ENCODE measurements at regions not wholly inside any gene's neighbourhood (a gene's known extent, or its start where the extent isn't known, plus 50 kb on each side); places are given as distances from the start of the nearest gene placed in this dataset.

- Histone ChIP-seq H3K4me1 (peaks cover 11 to 27% (median 14%) of the 10 kb centered on the region in 3 donors), H3K9me3 (no peaks in the 10 kb centered on the region), H3K36me3 (no peaks in the 10 kb centered on the region), H3K4me3 (no peak overlapping the region), H3K27me3 (no peaks in the 10 kb centered on the region), H3K27ac (no peak overlapping the region)
- 83 to 90% methylated on average over 2 of the region's 5 CpGs for WGBS, 2 donors
- intact Hi-C loops (cut with DNase I) = no loop called here
- TF ChIP-seq POLR2A (IDR thresholded peaks at IDR 0.05) = no peak
- TF ChIP-seq, protein P1, sequence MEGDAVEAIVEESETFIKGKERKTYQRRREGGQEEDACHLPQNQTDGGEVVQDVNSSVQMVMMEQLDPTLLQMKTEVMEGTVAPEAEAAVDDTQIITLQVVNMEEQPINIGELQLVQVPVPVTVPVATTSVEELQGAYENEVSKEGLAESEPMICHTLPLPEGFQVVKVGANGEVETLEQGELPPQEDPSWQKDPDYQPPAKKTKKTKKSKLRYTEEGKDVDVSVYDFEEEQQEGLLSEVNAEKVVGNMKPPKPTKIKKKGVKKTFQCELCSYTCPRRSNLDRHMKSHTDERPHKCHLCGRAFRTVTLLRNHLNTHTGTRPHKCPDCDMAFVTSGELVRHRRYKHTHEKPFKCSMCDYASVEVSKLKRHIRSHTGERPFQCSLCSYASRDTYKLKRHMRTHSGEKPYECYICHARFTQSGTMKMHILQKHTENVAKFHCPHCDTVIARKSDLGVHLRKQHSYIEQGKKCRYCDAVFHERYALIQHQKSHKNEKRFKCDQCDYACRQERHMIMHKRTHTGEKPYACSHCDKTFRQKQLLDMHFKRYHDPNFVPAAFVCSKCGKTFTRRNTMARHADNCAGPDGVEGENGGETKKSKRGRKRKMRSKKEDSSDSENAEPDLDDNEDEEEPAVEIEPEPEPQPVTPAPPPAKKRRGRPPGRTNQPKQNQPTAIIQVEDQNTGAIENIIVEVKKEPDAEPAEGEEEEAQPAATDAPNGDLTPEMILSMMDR (IDR thresholded peaks at IDR 0.05) = no peak
- no peak for DNase-seq
Observed at GRCh38 chr1:55935236-55935635, 644.1 kb downstream of the PLPP3 start.

- TF ChIP-seq, protein P1 (IDR thresholded peaks at IDR 0.05) = no peak
- no peak for TF ChIP-seq POLR2A (IDR thresholded peaks at IDR 0.05)
- no peak for DNase-seq
- H3K4me1 ChIP-seq = peaks cover 11 to 19% (median 11%) of the 10 kb centered on the region in 3 donors
- no peaks in the 10 kb centered on the region for H3K27me3 ChIP-seq
- no peaks in the 10 kb centered on the region for H3K9me3 ChIP-seq
- H3K36me3 ChIP-seq = no peaks in the 10 kb centered on the region
- intact Hi-C loops (cut with DNase I) = no loop called here
- no peak overlapping the region for H3K4me3 ChIP-seq
- 92 to 97% methylated on average over 1 of the region's 1 CpG for WGBS, 2 donors
- H3K27ac ChIP-seq = no peak overlapping the region
Observed at GRCh38 chr1:55932402-55932801, 647.0 kb downstream of the PLPP3 start.

DNA sequence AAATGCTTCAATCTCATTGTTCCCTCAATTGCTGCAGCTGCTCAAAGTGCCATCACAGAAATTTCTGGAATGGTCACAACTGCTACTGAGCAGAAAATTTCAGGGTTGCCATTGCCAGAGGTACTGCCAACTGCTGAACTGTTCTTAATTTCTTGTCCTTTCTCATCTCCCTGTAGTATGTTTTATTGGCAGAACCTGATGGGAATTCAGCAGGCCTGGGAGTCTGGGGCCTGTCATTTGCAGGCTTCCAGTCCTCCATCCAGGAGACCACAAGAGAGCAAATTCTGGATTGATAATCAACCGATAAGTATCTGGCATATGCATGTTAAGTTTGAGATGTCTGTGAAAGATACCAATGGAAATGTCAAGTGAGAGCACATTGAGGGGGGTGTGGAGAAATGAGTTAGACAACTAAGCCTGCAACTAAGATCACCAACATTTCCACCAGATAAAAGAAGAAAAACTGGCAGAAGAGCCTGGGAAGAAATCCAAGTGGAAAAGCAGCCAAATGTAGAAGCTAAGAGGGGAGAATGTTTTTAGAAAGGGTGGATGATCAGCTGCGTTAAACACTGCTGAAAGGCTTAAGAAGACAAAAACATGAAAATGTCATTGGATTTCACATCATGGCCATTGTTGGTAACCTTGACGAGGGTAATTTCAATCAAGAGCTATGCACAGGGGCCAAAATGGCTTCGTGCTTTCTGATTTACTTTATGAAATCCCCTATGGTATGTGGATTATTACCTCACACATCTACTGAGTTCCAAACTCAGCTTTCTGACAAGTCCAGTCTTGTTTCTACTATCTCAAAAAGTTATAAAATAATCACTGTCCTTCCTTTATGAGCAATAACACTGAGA is 648.1 kb downstream of the PLPP3 start:
- H3K4me3 ChIP-seq = no peak overlapping the region
- intact Hi-C loops (cut with DNase I) = no loop called here
- TF ChIP-seq, protein P1 (IDR thresholded peaks at IDR 0.05) = no peak
- TF ChIP-seq POLR2A (IDR thresholded peaks at IDR 0.05) = no peak
- DNase-seq = no peak
- H3K9me3 ChIP-seq = no peaks in the 10 kb centered on the region
- no peaks in the 10 kb centered on the region for H3K36me3 ChIP-seq
- 19 to 33% methylated on average over 4 of the region's 4 CpGs for WGBS, 2 donors
- H3K27ac ChIP-seq = peak overlapping the region in 1 of 4 donors; percentile 36
- peaks cover 11 to 19% (median 11%) of the 10 kb centered on the region in 3 donors for H3K4me1 ChIP-seq
- no peaks in the 10 kb centered on the region for H3K27me3 ChIP-seq

- H3K27ac ChIP-seq = no peak overlapping the region
- no peak for DNase-seq
- TF ChIP-seq POLR2A (IDR thresholded peaks at IDR 0.05) = no peak
- TF ChIP-seq, protein P1 (IDR thresholded peaks at IDR 0.05) = no peak
- H3K9me3 ChIP-seq = no peaks in the 10 kb centered on the region
- H3K27me3 ChIP-seq = no peaks in the 10 kb centered on the region
- H3K36me3 ChIP-seq = no peaks in the 10 kb centered on the region
- H3K4me1 ChIP-seq = peaks cover 11 to 19% (median 11%) of the 10 kb centered on the region in 3 donors
- no peak overlapping the region for H3K4me3 ChIP-seq
- intact Hi-C loops (cut with DNase I) = no loop called here
- WGBS, 2 donors = 83% methylated on average over 1 of the region's 1 CpG; no CpG with 5 or more reads in 1 of the 2 donors
Observed at GRCh38 chr1:55929652-55930051, 649.7 kb downstream of the PLPP3 start.

DNA sequence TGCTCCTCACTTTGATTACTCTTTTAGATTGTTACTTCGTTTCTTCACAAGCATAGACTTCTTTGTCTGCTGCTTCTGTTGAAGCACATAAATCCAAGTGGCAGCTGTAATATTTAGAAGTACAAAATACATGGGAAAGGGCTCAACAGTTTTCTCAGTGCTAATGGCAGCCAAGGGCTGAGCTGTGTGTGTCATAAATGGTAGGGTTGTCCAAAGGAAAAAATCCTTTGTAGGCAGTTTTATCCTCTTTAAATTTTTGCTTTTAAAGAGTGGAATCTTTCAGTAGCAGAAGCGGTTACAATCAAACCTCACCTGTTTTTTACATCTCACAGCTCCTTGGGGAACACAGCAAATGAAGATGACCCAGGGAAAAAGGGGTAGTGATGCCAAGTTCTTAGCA is 650.8 kb downstream of the PLPP3 start:
- no peaks in the 10 kb centered on the region for H3K9me3 ChIP-seq
- no peaks in the 10 kb centered on the region for H3K36me3 ChIP-seq
- peaks cover 11 to 19% (median 11%) of the 10 kb centered on the region in 3 donors for H3K4me1 ChIP-seq
- TF ChIP-seq POLR2A (IDR thresholded peaks at IDR 0.05) = no peak
- TF ChIP-seq, protein P1 (IDR thresholded peaks at IDR 0.05) = no peak
- 65 to 67% methylated on average over 2 of the region's 2 CpGs for WGBS, 2 donors
- H3K27me3 ChIP-seq = no peaks in the 10 kb centered on the region
- intact Hi-C loops (cut with DNase I) = no loop called here
- no peak overlapping the region for H3K4me3 ChIP-seq
- H3K27ac ChIP-seq = peak overlapping the region in 1 of 4 donors; percentile 53
- DNase-seq = no peak
